PFSK-1 (cell line): ENCODE measurements at regions not wholly inside any gene's neighbourhood (a gene's known extent, or its start where the extent isn't known, plus 50 kb on each side); places are given as distances from the start of the nearest gene placed in this dataset.

Source experiments
- FOXP2 ChIP-seq: optimal IDR thresholded peaks from 2 replicates; pipeline ENCODE3; 2011; ENCODE audit warnings: borderline replicate concordance, control low read depth, inconsistent platforms; ENCODE audit not compliant: insufficient read depth; ENCODE audit errors: extremely low read length, extremely low read depth
- POLR2AphosphoS5 ChIP-seq: IDR thresholded peaks from 2 replicates; pipeline ENCODE4 v1.6.1; 2012; ENCODE audit warnings: low read depth, mild to moderate bottlenecking, control low read depth, low read length, moderate library complexity
- REST ChIP-seq, 2 experiments: IDR thresholded peaks; 2 replicates each; pipeline versions ENCODE4 v1.6.1 to v1.8.0; 2011 to 2012; ENCODE audit warnings: low read depth in 2 of 2, low read length in 2 of 2, control low read depth in 1 of 2, inconsistent platforms in 1 of 2, mild to moderate bottlenecking in 1 of 2, moderate library complexity in 1 of 2; ENCODE audit not compliant: insufficient read depth in 1 of 2
- SIN3A ChIP-seq: IDR thresholded peaks from 2 replicates; pipeline ENCODE4 v1.6.1; 2012; ENCODE audit warnings: mild to moderate bottlenecking, low read length, moderate library complexity, borderline replicate concordance; ENCODE audit not compliant: insufficient read depth
- TAF1 ChIP-seq: IDR thresholded peaks from 2 replicates; pipeline ENCODE4 v1.6.1; 2012; ENCODE audit warnings: low read length, control low read depth, borderline replicate concordance; ENCODE audit not compliant: insufficient read depth

- TF ChIP-seq REST (IDR thresholded peaks at IDR 0.05; ENCODE audit: insufficient read depth in 1 of 2, low read depth in 2 of 2, low read length in 2 of 2): no peak
- no peak for TF ChIP-seq POLR2AphosphoS5
- TF ChIP-seq TAF1: no peak
- TF ChIP-seq SIN3A: no peak
- no peak for TF ChIP-seq FOXP2
Observed at GRCh38 chr2:129334128-129334527, 645.3 kb upstream of the RAB6C start.

- TF ChIP-seq TAF1 (no peak), POLR2AphosphoS5 (no peak), REST (IDR thresholded peaks at IDR 0.05; ENCODE audit: insufficient read depth in 1 of 2, low read depth in 2 of 2, low read length in 2 of 2) (no peak), FOXP2 (no peak), SIN3A (no peak)
Observed at GRCh38 chr2:129334696-129335410, 644.6 kb upstream of the RAB6C start.

DNA sequence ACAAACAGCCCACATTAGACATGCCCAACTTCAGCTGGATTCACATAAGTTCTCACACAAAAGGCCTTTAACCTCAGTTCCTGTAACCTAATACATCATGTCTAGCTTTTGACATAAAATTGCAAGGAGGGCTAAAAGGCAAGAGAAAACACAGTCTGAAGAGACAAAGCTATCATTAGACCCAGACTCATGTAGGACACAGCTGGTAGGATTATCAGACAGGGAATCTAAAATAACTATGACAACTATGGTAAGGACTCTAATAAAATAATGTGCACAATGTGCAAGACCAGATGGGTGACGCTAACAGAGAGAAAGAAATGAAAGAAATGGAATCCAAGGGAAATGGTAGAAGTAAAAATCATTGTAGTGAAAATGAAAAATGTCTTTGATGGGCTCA is 643.2 kb upstream of the RAB6C start:
- TF ChIP-seq SIN3A: no peak

DNA sequence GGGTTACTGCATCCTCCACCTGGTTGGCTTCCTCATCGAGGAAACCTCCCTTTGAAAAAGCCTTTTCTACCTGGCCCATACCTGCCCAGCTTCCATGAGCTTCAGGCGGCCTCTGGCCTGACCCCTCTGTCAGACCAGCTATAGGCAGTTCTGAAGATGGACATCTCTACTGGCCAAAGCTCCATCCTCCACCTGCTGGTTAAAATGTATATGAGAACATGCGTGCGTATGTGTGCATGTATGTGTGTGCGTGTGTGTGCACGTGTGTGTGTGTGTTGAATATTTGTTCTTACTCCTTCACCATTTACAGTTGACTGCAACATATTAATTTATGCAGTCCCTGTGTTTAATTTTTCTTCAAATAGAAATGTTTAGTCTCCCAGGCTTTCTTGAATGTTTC is 642.4 kb upstream of the RAB6C start:
- TF ChIP-seq TAF1 (no peak), POLR2AphosphoS5 (no peak), REST (IDR thresholded peaks at IDR 0.05; ENCODE audit: insufficient read depth in 1 of 2, low read depth in 2 of 2, low read length in 2 of 2) (no peak), FOXP2 (no peak), SIN3A (no peak)

DNA sequence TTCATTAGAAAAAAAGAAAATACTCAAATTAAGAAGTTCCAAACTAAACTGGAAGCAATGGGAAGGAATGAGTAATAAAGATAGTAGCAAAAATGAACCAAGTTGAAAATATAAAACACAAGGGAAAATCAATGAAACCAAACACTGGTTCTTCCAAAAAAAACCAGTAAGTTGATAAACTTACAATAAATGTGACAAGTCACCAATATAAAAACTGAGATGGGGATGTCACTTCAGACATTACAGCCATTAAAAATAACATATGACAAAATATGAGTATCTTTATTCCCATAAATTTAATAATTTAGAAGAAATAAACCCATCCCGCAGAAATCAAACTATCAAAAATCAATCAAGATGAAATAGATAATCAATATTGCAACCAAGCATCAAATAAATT is 633.9 kb upstream of the RAB6C start:
- TF ChIP-seq SIN3A (no peak), FOXP2 (no peak), TAF1 (no peak), POLR2AphosphoS5 (no peak), REST (IDR thresholded peaks at IDR 0.05; ENCODE audit: insufficient read depth in 1 of 2, low read depth in 2 of 2, low read length in 2 of 2) (no peak)
